Activated CD8-positive, alpha-beta T cell treated with anti-CD3 and anti-CD28 coated beads, Interleukin-2, amount 10 ng/mL, durations not matched to agents 7 days and 5 days (primary cell): ENCODE measurements at regions not wholly inside any gene's neighbourhood (a gene's known extent, or its start where the extent isn't known, plus 50 kb on each side); places are given as distances from the start of the nearest gene placed in this dataset.

Source experiments
- ATAC-seq: fragments of 150-1000 bp; cut with Tn5 transposase; one replicate; pipeline ENCODE4 v1.10.0; 2021; ENCODE audit warnings: moderate library complexity
- CTCF ChIA-PET: fragments of 350-600 bp; sonication (Branson Sonifier 250); formaldehyde crosslinking; loops from one replicate; lab custom pipeline; 2021; ENCODE audit warnings: antibody characterized with exemption; lab: Charles Lee
- POLR2A ChIA-PET: fragments of 350-600 bp; sonication (Branson Sonifier 250); formaldehyde crosslinking; loops from one replicate; lab custom pipeline; 2021; ENCODE audit warnings: antibody characterized with exemption; lab: Charles Lee
- DNase-seq: peaks from one replicate; pipeline ENCODE4 v3.0.0-alpha.2; 2020
- H3K27ac Mint-ChIP-seq: one replicate; pipeline ENCODE4 v1.8.0; 2021; ENCODE audit warnings: mild to moderate bottlenecking, mixed read lengths
- H3K27me3 Mint-ChIP-seq: one replicate; pipeline ENCODE4 v1.8.0; 2021; ENCODE audit warnings: low read depth, mixed read lengths
- H3K36me3 Mint-ChIP-seq: one replicate; pipeline ENCODE4 v1.8.0; 2021; ENCODE audit warnings: low read depth, mixed read lengths
- H3K4me1 Mint-ChIP-seq: one replicate; pipeline ENCODE4 v1.8.0; 2021; ENCODE audit warnings: low read depth, mixed read lengths
- H3K4me3 Mint-ChIP-seq: one replicate; pipeline ENCODE4 v1.8.0; 2021; ENCODE audit warnings: mild to moderate bottlenecking, mixed read lengths
- H3K9me3 Mint-ChIP-seq: one replicate; pipeline ENCODE4 v1.8.0; 2022; ENCODE audit warnings: mixed read lengths; ENCODE audit not compliant: insufficient read depth

GRCh38 chr5:173727839-173728778, 111.7 kb upstream of the BOD1 start:
- H3K36me3 Mint-ChIP-seq, result no peaks in the 10 kb centered on the region
- H3K4me3 Mint-ChIP-seq, result no peak overlapping the region
- CTCF ChIA-PET, result no interaction called here
- H3K4me1 Mint-ChIP-seq, result no peaks in the 10 kb centered on the region
- no peaks in the 10 kb centered on the region for H3K9me3 Mint-ChIP-seq
- POLR2A ChIA-PET, result no interaction called here
- H3K27me3 Mint-ChIP-seq, result peaks cover 9% of the 10 kb centered on the region
- DNase-seq (no peak), ATAC-seq (no peak)
- no peak overlapping the region for H3K27ac Mint-ChIP-seq

- H3K27me3 Mint-ChIP-seq, result peaks cover 9% of the 10 kb centered on the region
- no peak overlapping the region for H3K27ac Mint-ChIP-seq
- H3K36me3 Mint-ChIP-seq, result no peaks in the 10 kb centered on the region
- H3K9me3 Mint-ChIP-seq, result no peaks in the 10 kb centered on the region
- no peak for ATAC-seq
- no peaks in the 10 kb centered on the region for H3K4me1 Mint-ChIP-seq
- ChIA-PET POLR2A (no interaction called here), CTCF (no interaction called here)
- no peak for DNase-seq
- H3K4me3 Mint-ChIP-seq, result no peak overlapping the region
These were observed 112.8 kb upstream of the BOD1 start for GRCh38 chr5:173729079-173729765.

- ATAC-seq, result no peak
- no peak overlapping the region for H3K4me3 Mint-ChIP-seq
- no peaks in the 10 kb centered on the region for H3K4me1 Mint-ChIP-seq
- no peak overlapping the region for H3K27ac Mint-ChIP-seq
- no peaks in the 10 kb centered on the region for H3K9me3 Mint-ChIP-seq
- CTCF ChIA-PET, result no interaction called here
- POLR2A ChIA-PET, result no interaction called here
- no peaks in the 10 kb centered on the region for H3K36me3 Mint-ChIP-seq
- DNase-seq, result no peak
- H3K27me3 Mint-ChIP-seq, result peaks cover 4% of the 10 kb centered on the region
These were observed 114.3 kb upstream of the BOD1 start for GRCh38 chr5:173730632-173731298.

- CTCF ChIA-PET, result no interaction called here
- POLR2A ChIA-PET, result no interaction called here
- no peaks in the 10 kb centered on the region for H3K9me3 Mint-ChIP-seq
- no peak overlapping the region for H3K4me3 Mint-ChIP-seq
- DNase-seq (no peak), ATAC-seq (no peak)
- no peak overlapping the region for H3K27ac Mint-ChIP-seq
- no peaks in the 10 kb centered on the region for H3K4me1 Mint-ChIP-seq
- no peaks in the 10 kb centered on the region for H3K36me3 Mint-ChIP-seq
- H3K27me3 Mint-ChIP-seq, result no peaks in the 10 kb centered on the region
These were observed 116.6 kb upstream of the BOD1 start for GRCh38 chr5:173733021-173733420.

GRCh38 chr5:173733425-173733824, 117.0 kb upstream of the BOD1 start:
- H3K27me3 Mint-ChIP-seq, result no peaks in the 10 kb centered on the region
- ChIA-PET CTCF (no interaction called here), POLR2A (no interaction called here)
- no peak overlapping the region for H3K27ac Mint-ChIP-seq
- DNase-seq (no peak), ATAC-seq (no peak)
- H3K4me3 Mint-ChIP-seq, result no peak overlapping the region
- H3K9me3 Mint-ChIP-seq, result no peaks in the 10 kb centered on the region
- H3K36me3 Mint-ChIP-seq, result no peaks in the 10 kb centered on the region
- H3K4me1 Mint-ChIP-seq, result no peaks in the 10 kb centered on the region

GRCh38 chr5:173733831-173734501, 117.5 kb upstream of the BOD1 start:
- no peak for DNase-seq
- no peaks in the 10 kb centered on the region for H3K36me3 Mint-ChIP-seq
- H3K4me1 Mint-ChIP-seq, result no peaks in the 10 kb centered on the region
- no peaks in the 10 kb centered on the region for H3K27me3 Mint-ChIP-seq
- ChIA-PET CTCF (no interaction called here), POLR2A (no interaction called here)
- ATAC-seq, result no peak
- H3K9me3 Mint-ChIP-seq, result no peaks in the 10 kb centered on the region
- no peak overlapping the region for H3K4me3 Mint-ChIP-seq
- no peak overlapping the region for H3K27ac Mint-ChIP-seq

GRCh38 chr5:173734716-173735115, 118.3 kb upstream of the BOD1 start:
- POLR2A ChIA-PET, result interaction anchor here (0.7 kb wide), 1 partner anchor 25 kb away, joined by 3 read pairs; no protein-coding TSS in a partner anchor
- Mint-ChIP-seq H3K27ac (no peak overlapping the region), H3K36me3 (no peaks in the 10 kb centered on the region), H3K4me1 (no peaks in the 10 kb centered on the region), H3K4me3 (no peak overlapping the region), H3K9me3 (no peaks in the 10 kb centered on the region), H3K27me3 (no peaks in the 10 kb centered on the region)
- ATAC-seq, result no peak
- CTCF ChIA-PET, result no interaction called here
- no peak for DNase-seq

- ChIA-PET POLR2A (interaction anchor here (0.7 kb wide), 1 partner anchor 24 kb away, joined by 3 read pairs; no protein-coding TSS in a partner anchor), CTCF (no interaction called here)
- no peaks in the 10 kb centered on the region for H3K36me3 Mint-ChIP-seq
- no peak for DNase-seq
- H3K27ac Mint-ChIP-seq, result no peak overlapping the region
- H3K4me3 Mint-ChIP-seq, result no peak overlapping the region
- H3K9me3 Mint-ChIP-seq, result no peaks in the 10 kb centered on the region
- ATAC-seq, result no peak
- H3K27me3 Mint-ChIP-seq, result no peaks in the 10 kb centered on the region
- no peaks in the 10 kb centered on the region for H3K4me1 Mint-ChIP-seq
These were observed 118.7 kb upstream of the BOD1 start for GRCh38 chr5:173735184-173735583.

- CTCF ChIA-PET, result no interaction called here
- ATAC-seq (no peak), DNase-seq (no peak)
- Mint-ChIP-seq H3K36me3 (no peaks in the 10 kb centered on the region), H3K4me3 (no peak overlapping the region), H3K9me3 (no peaks in the 10 kb centered on the region), H3K4me1 (no peaks in the 10 kb centered on the region), H3K27me3 (no peaks in the 10 kb centered on the region), H3K27ac (no peak overlapping the region)
- POLR2A ChIA-PET, result no interaction called here
These were observed 119.2 kb upstream of the BOD1 start for GRCh38 chr5:173735691-173736090.

- POLR2A ChIA-PET, result no interaction called here
- no peak for ATAC-seq
- CTCF ChIA-PET, result no interaction called here
- no peak overlapping the region for H3K27ac Mint-ChIP-seq
- no peaks in the 10 kb centered on the region for H3K36me3 Mint-ChIP-seq
- no peak overlapping the region for H3K4me3 Mint-ChIP-seq
- H3K4me1 Mint-ChIP-seq, result no peaks in the 10 kb centered on the region
- H3K27me3 Mint-ChIP-seq, result no peaks in the 10 kb centered on the region
- no peak for DNase-seq
- no peaks in the 10 kb centered on the region for H3K9me3 Mint-ChIP-seq
These were observed 119.9 kb upstream of the BOD1 start for GRCh38 chr5:173736374-173736773.

- Mint-ChIP-seq H3K27ac (no peak overlapping the region), H3K27me3 (no peaks in the 10 kb centered on the region), H3K9me3 (no peaks in the 10 kb centered on the region), H3K36me3 (no peaks in the 10 kb centered on the region), H3K4me1 (no peaks in the 10 kb centered on the region), H3K4me3 (no peak overlapping the region)
- POLR2A ChIA-PET, result no interaction called here
- ATAC-seq (no peak), DNase-seq (no peak)
- CTCF ChIA-PET, result no interaction called here
These were observed 120.5 kb upstream of the BOD1 start for GRCh38 chr5:173736923-173737412.
